ENCODE measurements at regions not wholly inside any gene's neighbourhood (a gene's known extent, or its start where the extent isn't known, plus 50 kb on each side); places are given as distances from the start of the nearest gene placed in this dataset.

DNA sequence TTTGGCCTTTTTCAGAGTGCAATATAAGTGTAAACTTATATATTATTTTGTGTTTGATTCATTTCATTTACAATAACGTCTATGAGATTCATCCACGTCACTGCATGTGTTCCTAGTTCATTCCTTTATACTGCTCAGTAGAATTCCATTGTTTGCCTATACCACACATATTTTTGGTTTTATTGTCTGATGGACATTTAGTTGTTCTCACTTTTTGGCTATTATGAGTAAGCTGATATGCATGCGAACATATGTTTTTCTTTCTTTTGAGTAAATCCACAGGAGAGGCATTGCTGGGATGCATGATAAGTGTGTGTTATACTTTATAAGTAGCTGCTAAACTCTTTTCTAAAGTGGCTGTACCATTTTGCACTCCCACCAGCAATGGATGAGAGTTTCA is 314.8 kb upstream of the HS6ST1 start:
- TF ChIP-seq, protein P1, sequence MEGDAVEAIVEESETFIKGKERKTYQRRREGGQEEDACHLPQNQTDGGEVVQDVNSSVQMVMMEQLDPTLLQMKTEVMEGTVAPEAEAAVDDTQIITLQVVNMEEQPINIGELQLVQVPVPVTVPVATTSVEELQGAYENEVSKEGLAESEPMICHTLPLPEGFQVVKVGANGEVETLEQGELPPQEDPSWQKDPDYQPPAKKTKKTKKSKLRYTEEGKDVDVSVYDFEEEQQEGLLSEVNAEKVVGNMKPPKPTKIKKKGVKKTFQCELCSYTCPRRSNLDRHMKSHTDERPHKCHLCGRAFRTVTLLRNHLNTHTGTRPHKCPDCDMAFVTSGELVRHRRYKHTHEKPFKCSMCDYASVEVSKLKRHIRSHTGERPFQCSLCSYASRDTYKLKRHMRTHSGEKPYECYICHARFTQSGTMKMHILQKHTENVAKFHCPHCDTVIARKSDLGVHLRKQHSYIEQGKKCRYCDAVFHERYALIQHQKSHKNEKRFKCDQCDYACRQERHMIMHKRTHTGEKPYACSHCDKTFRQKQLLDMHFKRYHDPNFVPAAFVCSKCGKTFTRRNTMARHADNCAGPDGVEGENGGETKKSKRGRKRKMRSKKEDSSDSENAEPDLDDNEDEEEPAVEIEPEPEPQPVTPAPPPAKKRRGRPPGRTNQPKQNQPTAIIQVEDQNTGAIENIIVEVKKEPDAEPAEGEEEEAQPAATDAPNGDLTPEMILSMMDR (CRISPR knock-in tag; IDR thresholded peaks at IDR 0.05), result no peak
- TF ChIP-seq PHF8 (CRISPR knock-in tag; IDR thresholded peaks at IDR 0.05), result no peak
- TF ChIP-seq TCF12 (IDR thresholded peaks at IDR 0.05), result no peak
- no peak for TF ChIP-seq TCF12 (CRISPR knock-in tag; IDR thresholded peaks at IDR 0.05)
- TF ChIP-seq, protein P2, sequence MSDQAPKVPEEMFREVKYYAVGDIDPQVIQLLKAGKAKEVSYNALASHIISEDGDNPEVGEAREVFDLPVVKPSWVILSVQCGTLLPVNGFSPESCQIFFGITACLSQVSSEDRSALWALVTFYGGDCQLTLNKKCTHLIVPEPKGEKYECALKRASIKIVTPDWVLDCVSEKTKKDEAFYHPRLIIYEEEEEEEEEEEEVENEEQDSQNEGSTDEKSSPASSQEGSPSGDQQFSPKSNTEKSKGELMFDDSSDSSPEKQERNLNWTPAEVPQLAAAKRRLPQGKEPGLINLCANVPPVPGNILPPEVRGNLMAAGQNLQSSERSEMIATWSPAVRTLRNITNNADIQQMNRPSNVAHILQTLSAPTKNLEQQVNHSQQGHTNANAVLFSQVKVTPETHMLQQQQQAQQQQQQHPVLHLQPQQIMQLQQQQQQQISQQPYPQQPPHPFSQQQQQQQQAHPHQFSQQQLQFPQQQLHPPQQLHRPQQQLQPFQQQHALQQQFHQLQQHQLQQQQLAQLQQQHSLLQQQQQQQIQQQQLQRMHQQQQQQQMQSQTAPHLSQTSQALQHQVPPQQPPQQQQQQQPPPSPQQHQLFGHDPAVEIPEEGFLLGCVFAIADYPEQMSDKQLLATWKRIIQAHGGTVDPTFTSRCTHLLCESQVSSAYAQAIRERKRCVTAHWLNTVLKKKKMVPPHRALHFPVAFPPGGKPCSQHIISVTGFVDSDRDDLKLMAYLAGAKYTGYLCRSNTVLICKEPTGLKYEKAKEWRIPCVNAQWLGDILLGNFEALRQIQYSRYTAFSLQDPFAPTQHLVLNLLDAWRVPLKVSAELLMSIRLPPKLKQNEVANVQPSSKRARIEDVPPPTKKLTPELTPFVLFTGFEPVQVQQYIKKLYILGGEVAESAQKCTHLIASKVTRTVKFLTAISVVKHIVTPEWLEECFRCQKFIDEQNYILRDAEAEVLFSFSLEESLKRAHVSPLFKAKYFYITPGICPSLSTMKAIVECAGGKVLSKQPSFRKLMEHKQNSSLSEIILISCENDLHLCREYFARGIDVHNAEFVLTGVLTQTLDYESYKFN (CRISPR knock-in tag; conservative IDR thresholded peaks at IDR 0.05), result no peak
- no peak for TF ChIP-seq ZNF788 (CRISPR knock-in tag; IDR thresholded peaks at IDR 0.05; ENCODE audit: borderline replicate concordance)
- TF ChIP-seq JDP2 (CRISPR knock-in tag; IDR thresholded peaks at IDR 0.05; ENCODE audit: borderline replicate concordance), result no peak
- TF ChIP-seq EZH2 (conservative IDR thresholded peaks at IDR 0.05; ENCODE audit: low read depth, low read length), result no peak
- no peak for TF ChIP-seq ZNF768 (CRISPR knock-in tag; IDR thresholded peaks at IDR 0.05)
- TF ChIP-seq, protein P3, sequence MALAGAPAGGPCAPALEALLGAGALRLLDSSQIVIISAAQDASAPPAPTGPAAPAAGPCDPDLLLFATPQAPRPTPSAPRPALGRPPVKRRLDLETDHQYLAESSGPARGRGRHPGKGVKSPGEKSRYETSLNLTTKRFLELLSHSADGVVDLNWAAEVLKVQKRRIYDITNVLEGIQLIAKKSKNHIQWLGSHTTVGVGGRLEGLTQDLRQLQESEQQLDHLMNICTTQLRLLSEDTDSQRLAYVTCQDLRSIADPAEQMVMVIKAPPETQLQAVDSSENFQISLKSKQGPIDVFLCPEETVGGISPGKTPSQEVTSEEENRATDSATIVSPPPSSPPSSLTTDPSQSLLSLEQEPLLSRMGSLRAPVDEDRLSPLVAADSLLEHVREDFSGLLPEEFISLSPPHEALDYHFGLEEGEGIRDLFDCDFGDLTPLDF (CRISPR knock-in tag; IDR thresholded peaks at IDR 0.05), result no peak
- TF ChIP-seq, protein P4, sequence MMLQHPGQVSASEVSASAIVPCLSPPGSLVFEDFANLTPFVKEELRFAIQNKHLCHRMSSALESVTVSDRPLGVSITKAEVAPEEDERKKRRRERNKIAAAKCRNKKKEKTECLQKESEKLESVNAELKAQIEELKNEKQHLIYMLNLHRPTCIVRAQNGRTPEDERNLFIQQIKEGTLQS (CRISPR knock-in tag; IDR thresholded peaks at IDR 0.05), result no peak
